ENCODE measurements at regions not wholly inside any gene's neighbourhood (a gene's known extent, or its start where the extent isn't known, plus 50 kb on each side); places are given as distances from the start of the nearest gene placed in this dataset.

DNA sequence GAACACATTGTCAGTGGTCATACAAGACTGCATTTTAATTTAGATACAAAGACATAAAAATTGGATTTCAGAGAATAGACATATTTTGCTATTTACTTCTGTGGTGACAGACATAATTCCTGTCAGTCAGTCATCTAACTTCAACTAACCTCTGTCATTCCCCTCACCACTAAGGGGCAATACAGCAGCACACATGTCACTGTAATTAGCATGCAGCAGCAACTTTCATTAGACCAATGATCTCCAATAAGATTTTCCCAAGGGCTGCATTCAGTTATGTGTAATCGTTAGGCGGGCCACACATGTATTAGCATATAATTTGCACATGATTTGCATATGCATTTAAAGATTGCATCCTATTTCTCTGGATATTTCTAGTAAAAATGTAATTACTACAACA, 624.5 kb downstream of the NR4A2 start:
- Mint-ChIP-seq H3K36me3 (ENCODE audit: insufficient read depth) (no peaks in the 10 kb centered on the region), H3K27me3 (no peaks in the 10 kb centered on the region), H3K9me3 (ENCODE audit: low read depth) (no peaks in the 10 kb centered on the region), H3K4me1 (ENCODE audit: low read depth) (peaks cover 2% of the 10 kb centered on the region), H3K27ac (no peak overlapping the region), H3K4me3 (ENCODE audit: low read depth) (no peak overlapping the region)
- no peak for DNase-seq (ENCODE audit: low spot score, unreplicated experiment)
- TF ChIP-seq, protein P1, sequence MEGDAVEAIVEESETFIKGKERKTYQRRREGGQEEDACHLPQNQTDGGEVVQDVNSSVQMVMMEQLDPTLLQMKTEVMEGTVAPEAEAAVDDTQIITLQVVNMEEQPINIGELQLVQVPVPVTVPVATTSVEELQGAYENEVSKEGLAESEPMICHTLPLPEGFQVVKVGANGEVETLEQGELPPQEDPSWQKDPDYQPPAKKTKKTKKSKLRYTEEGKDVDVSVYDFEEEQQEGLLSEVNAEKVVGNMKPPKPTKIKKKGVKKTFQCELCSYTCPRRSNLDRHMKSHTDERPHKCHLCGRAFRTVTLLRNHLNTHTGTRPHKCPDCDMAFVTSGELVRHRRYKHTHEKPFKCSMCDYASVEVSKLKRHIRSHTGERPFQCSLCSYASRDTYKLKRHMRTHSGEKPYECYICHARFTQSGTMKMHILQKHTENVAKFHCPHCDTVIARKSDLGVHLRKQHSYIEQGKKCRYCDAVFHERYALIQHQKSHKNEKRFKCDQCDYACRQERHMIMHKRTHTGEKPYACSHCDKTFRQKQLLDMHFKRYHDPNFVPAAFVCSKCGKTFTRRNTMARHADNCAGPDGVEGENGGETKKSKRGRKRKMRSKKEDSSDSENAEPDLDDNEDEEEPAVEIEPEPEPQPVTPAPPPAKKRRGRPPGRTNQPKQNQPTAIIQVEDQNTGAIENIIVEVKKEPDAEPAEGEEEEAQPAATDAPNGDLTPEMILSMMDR (IDR thresholded peaks at IDR 0.05; ENCODE audit: unreplicated experiment) = no peak

DNA sequence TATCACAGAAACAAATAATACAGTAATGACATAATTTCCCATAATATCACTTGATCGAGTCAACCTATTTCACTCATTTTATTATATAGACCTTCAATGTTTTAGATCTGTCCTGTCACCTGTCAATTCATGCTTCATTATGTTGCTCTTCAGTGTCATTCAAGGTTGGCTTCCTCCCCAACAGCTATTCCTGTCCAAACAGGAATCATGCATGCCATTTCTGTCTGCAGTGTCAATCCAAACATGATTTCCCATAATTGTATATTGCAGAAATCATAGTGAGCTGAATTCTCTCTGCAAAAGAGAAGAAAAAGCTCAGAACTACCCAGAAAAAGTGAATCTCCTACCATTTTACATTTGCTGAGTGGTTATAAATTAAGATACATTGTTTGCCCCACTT, 628.6 kb downstream of the NR4A2 start:
- Mint-ChIP-seq H3K4me3 (ENCODE audit: low read depth) (no peak overlapping the region), H3K27ac (no peak overlapping the region), H3K27me3 (no peaks in the 10 kb centered on the region), H3K36me3 (ENCODE audit: insufficient read depth) (no peaks in the 10 kb centered on the region), H3K4me1 (ENCODE audit: low read depth) (no peaks in the 10 kb centered on the region), H3K9me3 (ENCODE audit: low read depth) (no peaks in the 10 kb centered on the region)
- no peak for DNase-seq (ENCODE audit: low spot score, unreplicated experiment)
- TF ChIP-seq, protein P1 (IDR thresholded peaks at IDR 0.05; ENCODE audit: unreplicated experiment) = no peak

DNA sequence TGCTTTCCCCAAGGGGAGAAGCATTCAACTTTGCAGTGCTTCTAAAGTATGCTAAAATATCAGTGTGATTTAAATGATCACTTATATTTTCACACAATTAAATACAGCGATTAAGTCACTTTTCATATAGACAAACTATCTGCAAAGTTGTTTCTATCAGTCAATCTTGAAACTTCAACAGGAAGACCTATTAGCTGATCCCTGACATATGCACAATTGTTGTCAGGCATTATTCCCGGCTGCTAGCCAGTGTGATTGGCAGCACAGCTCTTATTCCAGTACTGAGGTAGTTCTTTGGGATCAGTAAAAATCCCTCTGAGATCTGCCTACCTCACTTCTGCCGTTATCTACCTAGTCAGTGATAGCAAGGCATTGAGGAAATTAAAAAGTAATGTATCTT, 629.5 kb downstream of the NR4A2 start:
- no peaks in the 10 kb centered on the region for H3K9me3 Mint-ChIP-seq (ENCODE audit: low read depth)
- DNase-seq (ENCODE audit: low spot score, unreplicated experiment) = no peak
- no peaks in the 10 kb centered on the region for H3K36me3 Mint-ChIP-seq (ENCODE audit: insufficient read depth)
- no peaks in the 10 kb centered on the region for H3K4me1 Mint-ChIP-seq (ENCODE audit: low read depth)
- TF ChIP-seq, protein P1 (IDR thresholded peaks at IDR 0.05; ENCODE audit: unreplicated experiment) = no peak
- H3K27me3 Mint-ChIP-seq = no peaks in the 10 kb centered on the region
- H3K4me3 Mint-ChIP-seq (ENCODE audit: low read depth) = no peak overlapping the region
- H3K27ac Mint-ChIP-seq = no peak overlapping the region

DNA sequence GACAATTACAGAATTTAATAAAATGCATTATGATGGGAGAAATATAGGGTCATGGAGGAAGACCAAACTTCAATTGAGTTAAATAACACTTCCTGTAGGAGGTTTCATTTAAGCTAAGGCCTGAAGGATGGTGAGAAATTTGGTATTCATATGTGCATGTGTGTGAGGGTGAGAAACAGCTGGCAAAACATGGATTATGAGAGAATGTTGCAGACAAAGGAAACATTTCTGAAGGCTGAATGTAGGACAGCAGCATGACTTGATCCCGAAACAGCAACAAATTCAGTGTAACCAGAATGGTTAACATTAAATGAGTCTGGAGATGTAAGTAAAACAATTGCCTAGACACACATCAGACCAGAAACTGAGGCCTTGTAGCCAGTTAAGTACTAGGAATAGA, 630.8 kb downstream of the NR4A2 start:
- TF ChIP-seq, protein P1 (IDR thresholded peaks at IDR 0.05; ENCODE audit: unreplicated experiment) = no peak
- Mint-ChIP-seq H3K36me3 (ENCODE audit: insufficient read depth) (no peaks in the 10 kb centered on the region), H3K27me3 (no peaks in the 10 kb centered on the region), H3K4me1 (ENCODE audit: low read depth) (no peaks in the 10 kb centered on the region), H3K4me3 (ENCODE audit: low read depth) (no peak overlapping the region), H3K9me3 (ENCODE audit: low read depth) (peaks cover 3% of the 10 kb centered on the region), H3K27ac (no peak overlapping the region)
- DNase-seq (ENCODE audit: low spot score, unreplicated experiment) = no peak

DNA sequence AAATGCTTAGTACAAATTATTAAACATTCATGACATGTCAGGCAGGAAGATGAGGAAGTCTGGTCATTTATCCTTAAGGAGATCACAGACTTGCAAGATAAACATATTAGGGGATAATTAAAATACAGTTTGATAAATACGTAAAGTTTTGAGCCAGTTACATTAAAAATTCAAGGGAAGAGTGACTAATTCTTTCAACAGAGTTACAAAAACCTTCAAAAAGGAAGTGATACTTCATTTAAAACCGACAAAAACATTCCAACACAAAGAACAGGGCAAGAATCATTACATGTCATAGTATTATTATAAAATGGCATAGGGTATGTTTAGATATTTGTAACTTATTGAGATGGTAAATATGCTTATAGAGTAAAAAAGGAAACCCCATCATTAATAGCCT, 636.0 kb downstream of the NR4A2 start:
- Mint-ChIP-seq H3K9me3 (ENCODE audit: low read depth) (peaks cover 3% of the 10 kb centered on the region), H3K4me3 (ENCODE audit: low read depth) (no peak overlapping the region), H3K27ac (no peak overlapping the region), H3K4me1 (ENCODE audit: low read depth) (no peaks in the 10 kb centered on the region), H3K27me3 (no peaks in the 10 kb centered on the region), H3K36me3 (ENCODE audit: insufficient read depth) (no peaks in the 10 kb centered on the region)
- TF ChIP-seq, protein P1 (IDR thresholded peaks at IDR 0.05; ENCODE audit: unreplicated experiment) = no peak
- DNase-seq (ENCODE audit: low spot score, unreplicated experiment) = no peak

All from progenitor cell of endocrine pancreas (in vitro differentiated cells).